ENCODE measurements at regions not wholly inside any gene's neighbourhood (a gene's known extent, or its start where the extent isn't known, plus 50 kb on each side); places are given as distances from the start of the nearest gene placed in this dataset.

DNA sequence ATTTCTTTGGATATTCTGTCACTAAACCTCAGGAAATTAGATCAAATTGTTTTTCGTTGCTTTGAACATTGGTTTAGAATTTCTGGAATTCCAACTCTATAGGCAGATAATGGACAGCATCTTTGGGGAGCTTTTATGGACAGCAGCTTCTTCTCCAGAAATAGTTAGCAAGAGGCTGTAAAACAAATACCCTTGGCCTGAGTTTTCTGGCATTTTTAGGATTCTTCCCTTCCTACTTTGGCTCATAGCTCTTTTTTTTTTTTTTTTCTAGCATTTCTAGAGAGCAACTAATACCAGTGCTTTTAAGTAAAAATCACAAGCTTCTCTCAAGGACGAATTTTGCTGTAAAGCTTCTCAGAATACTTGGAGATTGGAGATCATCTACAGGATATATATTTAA is 169.8 kb upstream of the SPRY2 start:
- no peak for DNase-seq (ENCODE audit: low read depth)
- no peak overlapping the region for H3K4me3 ChIP-seq (ENCODE audit: low read length)
- TF ChIP-seq, protein P1, sequence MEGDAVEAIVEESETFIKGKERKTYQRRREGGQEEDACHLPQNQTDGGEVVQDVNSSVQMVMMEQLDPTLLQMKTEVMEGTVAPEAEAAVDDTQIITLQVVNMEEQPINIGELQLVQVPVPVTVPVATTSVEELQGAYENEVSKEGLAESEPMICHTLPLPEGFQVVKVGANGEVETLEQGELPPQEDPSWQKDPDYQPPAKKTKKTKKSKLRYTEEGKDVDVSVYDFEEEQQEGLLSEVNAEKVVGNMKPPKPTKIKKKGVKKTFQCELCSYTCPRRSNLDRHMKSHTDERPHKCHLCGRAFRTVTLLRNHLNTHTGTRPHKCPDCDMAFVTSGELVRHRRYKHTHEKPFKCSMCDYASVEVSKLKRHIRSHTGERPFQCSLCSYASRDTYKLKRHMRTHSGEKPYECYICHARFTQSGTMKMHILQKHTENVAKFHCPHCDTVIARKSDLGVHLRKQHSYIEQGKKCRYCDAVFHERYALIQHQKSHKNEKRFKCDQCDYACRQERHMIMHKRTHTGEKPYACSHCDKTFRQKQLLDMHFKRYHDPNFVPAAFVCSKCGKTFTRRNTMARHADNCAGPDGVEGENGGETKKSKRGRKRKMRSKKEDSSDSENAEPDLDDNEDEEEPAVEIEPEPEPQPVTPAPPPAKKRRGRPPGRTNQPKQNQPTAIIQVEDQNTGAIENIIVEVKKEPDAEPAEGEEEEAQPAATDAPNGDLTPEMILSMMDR (conservative IDR thresholded peaks at IDR 0.05; ENCODE audit: low read depth, low read length), result no peak

DNA sequence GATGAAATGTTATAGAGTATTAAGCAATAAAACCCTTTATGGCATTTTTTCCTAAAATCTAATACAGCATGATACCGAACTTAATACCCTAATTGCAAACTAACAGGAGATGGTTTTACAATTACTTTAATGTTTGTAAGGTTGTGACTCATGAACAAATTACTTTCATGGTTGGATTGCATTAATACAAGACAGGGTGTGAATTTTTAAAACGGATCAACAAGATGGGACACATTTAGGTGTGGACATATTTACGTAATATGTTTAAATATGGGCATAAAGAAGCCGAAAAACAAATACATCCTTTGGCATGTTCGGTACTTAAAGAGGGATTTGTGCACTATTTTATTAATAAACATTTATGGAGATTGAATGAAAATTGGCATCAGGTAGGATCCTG is 168.3 kb upstream of the SPRY2 start:
- no peak overlapping the region for H3K4me3 ChIP-seq (ENCODE audit: low read length)
- no peak for DNase-seq (ENCODE audit: low read depth)
- TF ChIP-seq, protein P1 (conservative IDR thresholded peaks at IDR 0.05; ENCODE audit: low read depth, low read length), result no peak

DNA sequence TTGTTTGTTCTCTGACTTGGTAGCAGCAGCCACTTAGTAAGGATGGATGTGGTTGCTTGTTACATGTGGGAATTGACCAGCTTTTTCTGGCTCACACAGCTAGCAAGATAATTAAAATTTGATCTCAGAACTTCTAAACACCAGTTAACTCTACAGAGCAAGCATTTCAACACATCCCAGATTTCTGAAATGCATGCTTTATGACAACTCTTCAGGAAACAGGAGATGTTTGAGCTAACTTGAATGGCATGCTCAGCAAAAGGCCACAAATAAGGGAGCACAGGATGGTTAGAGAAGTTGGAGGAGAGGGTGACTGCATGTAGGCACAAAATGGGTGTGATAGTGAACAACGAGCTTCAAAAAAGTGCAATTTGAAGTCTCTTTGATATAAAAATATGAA is 167.1 kb upstream of the SPRY2 start:
- no peak for DNase-seq (ENCODE audit: low read depth)
- no peak overlapping the region for H3K4me3 ChIP-seq (ENCODE audit: low read length)
- TF ChIP-seq, protein P1 (conservative IDR thresholded peaks at IDR 0.05; ENCODE audit: low read depth, low read length), result no peak

DNA sequence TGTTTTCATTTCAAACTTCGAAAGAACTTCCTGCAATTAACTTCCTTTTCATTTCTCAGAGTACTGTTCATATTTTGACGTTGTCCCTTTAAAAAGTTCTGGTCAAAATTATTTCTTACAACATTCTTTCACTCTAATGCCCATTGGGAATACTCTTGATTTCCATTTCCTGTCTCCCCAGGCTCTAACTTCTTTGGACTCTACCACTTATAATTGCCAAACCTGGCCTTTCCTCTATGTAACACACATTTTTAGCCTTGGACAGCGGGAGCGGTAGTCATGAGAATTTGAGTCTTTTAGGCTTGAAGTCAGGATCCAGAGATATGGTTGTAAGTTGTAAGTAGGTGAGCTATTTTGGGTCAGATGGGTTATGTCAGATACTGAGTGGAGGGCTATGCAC is 163.5 kb upstream of the SPRY2 start:
- DNase-seq (ENCODE audit: low read depth), result no peak
- no peak overlapping the region for H3K4me3 ChIP-seq (ENCODE audit: low read length)
- TF ChIP-seq, protein P1 (conservative IDR thresholded peaks at IDR 0.05; ENCODE audit: low read depth, low read length), result no peak

DNA sequence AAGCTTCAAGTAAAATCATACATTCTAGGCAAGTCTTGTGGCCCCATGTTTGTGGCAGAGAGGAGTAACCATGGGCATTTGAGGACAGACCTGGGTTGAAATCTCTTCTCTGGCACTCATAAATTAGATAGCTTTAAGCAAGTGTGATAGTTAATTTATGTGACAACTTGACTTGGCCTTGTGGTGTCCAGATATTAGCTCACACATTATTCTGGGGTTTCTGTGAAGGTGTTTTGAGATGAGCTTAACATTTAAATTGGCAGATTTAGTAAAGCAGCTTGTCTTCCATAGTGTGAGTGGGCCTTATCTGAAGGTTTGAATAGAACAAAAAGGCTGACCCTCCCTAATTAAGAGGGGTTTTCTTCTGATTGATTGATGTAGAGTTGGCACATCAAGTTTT is 161.4 kb upstream of the SPRY2 start:
- TF ChIP-seq, protein P1 (conservative IDR thresholded peaks at IDR 0.05; ENCODE audit: low read depth, low read length), result no peak
- DNase-seq (ENCODE audit: low read depth), result no peak

DNA sequence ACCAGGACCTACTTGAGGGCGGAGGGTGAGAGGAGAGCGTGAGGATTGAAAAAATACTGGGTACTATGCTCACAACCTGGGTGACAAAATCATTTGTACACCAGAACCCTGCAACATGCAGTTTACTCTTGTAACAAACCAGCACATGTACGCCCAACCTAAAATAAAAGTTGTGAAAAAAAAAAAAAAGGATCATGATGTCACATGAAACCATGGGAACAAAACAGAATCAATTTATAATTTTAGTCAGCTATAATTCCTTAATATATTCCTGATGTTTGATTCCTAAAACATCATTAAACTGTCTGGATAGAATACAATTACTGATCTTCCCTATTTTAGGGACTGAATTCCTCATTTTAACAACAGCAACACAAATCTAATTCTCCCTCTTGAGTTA is 160.6 kb upstream of the SPRY2 start:
- no peak for DNase-seq (ENCODE audit: low read depth)
- H3K4me3 ChIP-seq (ENCODE audit: low read length), result no peak overlapping the region
- TF ChIP-seq, protein P1 (conservative IDR thresholded peaks at IDR 0.05; ENCODE audit: low read depth, low read length), result no peak

More for the DNA sequence above, 161.4 kb upstream of the SPRY2 start:
- H3K4me3 ChIP-seq (ENCODE audit: low read length), result no peak overlapping the region

DNA sequence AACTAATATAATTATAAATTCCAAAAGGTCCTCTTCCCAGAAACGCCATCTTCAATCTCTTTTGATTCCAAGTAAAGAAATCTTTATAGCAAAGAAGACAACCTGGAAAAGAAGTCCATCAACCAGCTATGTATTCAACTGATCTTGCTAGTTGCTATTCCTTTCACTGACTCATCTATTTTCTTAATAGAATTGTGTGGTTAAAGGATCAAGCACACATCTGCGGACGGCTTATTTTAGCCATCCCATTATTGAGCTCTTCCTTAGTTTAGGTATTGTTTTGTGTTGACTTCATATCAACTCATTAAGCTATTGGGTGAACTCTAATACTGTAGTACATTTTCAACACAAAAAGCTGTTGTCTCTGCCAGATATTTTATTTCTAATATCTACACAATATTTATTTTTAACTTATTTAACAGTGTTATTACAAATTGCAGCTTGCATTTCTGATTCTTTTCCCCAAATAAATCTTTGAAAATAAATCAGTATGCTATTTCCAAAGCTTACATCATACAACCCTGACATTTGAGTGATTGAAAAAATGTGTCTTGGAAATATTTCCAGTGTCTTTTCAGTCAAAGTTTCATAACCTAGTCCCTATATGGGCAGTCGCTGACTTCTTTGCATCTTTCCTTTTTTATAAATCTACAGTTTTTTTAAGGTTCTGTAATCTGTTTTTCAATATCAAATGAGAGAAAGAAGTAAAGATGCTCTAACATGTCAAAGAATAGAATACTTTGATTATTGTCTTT is 158.8 kb upstream of the SPRY2 start:
- TF ChIP-seq, protein P1 (conservative IDR thresholded peaks at IDR 0.05; ENCODE audit: low read depth, low read length), result no peak
- DNase-seq (ENCODE audit: low read depth), result no peak

More for the DNA sequence above, 158.8 kb upstream of the SPRY2 start:
- no peak overlapping the region for H3K4me3 ChIP-seq (ENCODE audit: low read length)
